Brain microvascular endothelial cell (primary cell): ENCODE measurements at regions not wholly inside any gene's neighbourhood (a gene's known extent, or its start where the extent isn't known, plus 50 kb on each side); places are given as distances from the start of the nearest gene placed in this dataset.

ENCODE experiments used
- DNase-seq: peaks from one replicate; pipeline ENCODE4 v3.0.0-alpha.2; 2020
- H3K27ac ChIP-seq: fragments of 250-450 bp; sonication (Bioruptor Pico); 2 replicates; pipeline ENCODE4 v1.5.1; 2020; ENCODE audit warnings: mild to moderate bottlenecking, moderate library complexity
- H3K27me3 ChIP-seq: fragments of 250-450 bp; sonication (Bioruptor Pico); replicated peaks from 2 replicates; pipeline ENCODE4 v1.5.1; 2020; ENCODE audit warnings: mild to moderate bottlenecking
- H3K36me3 ChIP-seq: fragments of 250-450 bp; sonication (Bioruptor Pico); replicated peaks from 2 replicates; pipeline ENCODE4 v1.5.1; 2020; ENCODE audit warnings: mild to moderate bottlenecking
- H3K4me3 ChIP-seq: 2 replicates; pipeline ENCODE4 v1.5.1; 2011; ENCODE audit warnings: low read depth, mild to moderate bottlenecking, control low read depth, low read length, moderate library complexity
- CTCF ChIP-seq: IDR thresholded peaks from 2 replicates; pipeline ENCODE4 v1.5.1; 2011; ENCODE audit warnings: low read depth, mild to moderate bottlenecking, moderate library complexity, low read length, control low read depth, inconsistent platforms; ENCODE audit errors: missing control alignments
- in situ Hi-C: cut with HindIII; loops from 2 replicates; pipeline ENCODE4 v1.10.0; 2017; ENCODE audit warnings: low sequenced_read_pairs, low pct_ligation_motif_present

DNA sequence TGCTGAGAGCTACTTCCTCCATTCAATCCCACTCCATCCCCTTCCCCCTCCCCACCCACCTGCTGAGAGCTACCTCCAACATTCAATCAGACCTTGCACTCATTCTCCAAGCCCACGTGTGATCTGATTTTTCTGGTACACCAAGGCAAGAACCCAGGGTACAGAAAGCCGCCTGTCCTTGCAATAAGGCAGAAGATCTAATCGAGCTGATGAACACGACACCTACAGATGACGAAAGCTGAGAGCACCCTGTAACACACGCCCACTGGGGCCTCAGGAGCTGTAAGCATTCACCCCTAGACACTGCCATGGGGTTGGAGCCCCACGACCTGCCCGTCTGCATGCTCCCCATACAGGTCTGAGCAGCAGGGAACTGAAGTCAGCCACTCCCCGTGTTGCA lies 58.3 kb downstream of the TRIML1 start:
- no peaks in the 10 kb centered on the region for H3K27me3 ChIP-seq
- H3K4me3 ChIP-seq = no peak overlapping the region
- no peak overlapping the region for H3K27ac ChIP-seq
- TF ChIP-seq CTCF = no peak
- in situ Hi-C loops = no loop called here
- no peaks in the 10 kb centered on the region for H3K36me3 ChIP-seq
- DNase-seq = no peak

DNA sequence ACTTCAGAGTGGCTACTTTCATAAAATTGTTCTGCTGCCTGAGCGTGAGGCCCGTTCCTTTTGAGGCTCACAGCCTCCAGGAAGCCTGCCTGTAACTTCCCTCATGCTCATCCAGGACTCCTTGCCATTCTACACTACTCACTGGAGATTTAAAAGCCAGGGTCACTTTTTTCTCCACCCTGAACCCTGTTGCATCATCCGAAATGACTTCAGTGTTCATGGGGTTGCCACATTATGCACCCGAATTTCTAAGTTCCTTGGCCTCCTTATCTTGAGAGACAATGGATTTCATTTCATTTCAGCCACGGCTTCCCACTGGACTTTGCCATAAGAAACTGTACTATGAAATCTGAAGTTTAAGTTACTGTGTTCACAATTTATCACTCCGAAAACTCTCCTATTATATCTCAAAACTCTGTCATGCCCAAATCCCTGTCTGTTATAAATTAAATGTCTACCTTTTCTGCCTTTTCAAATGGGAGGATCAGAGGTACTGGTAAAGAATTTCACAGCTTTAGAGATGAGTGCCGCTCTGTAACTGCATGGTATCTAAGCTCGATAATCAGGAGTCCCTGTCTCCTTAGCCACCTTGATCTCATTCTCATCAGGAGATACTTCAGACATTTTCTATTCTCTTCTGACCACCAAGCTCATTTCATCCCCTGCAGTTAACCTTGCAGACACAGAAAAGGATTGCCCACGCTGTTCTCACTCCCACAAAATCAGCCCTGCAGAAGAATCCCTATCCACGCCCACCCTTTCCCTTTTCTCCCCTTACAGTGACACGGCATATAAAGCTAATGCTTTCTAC lies 59.9 kb downstream of the TRIML1 start:
- Histone ChIP-seq H3K27me3 (no peaks in the 10 kb centered on the region), H3K27ac (no peak overlapping the region), H3K4me3 (no peak overlapping the region), H3K36me3 (no peaks in the 10 kb centered on the region)
- DNase-seq = no peak
- in situ Hi-C loops = no loop called here
- no peak for TF ChIP-seq CTCF

- Histone ChIP-seq H3K36me3 (no peaks in the 10 kb centered on the region), H3K4me3 (no peak overlapping the region), H3K27me3 (no peaks in the 10 kb centered on the region), H3K27ac (no peak overlapping the region)
- no peak for TF ChIP-seq CTCF
- peak; percentile 3 for DNase-seq
- in situ Hi-C loops = no loop called here
Observed at GRCh38 chr4:188201851-188202250, 62.6 kb downstream of the TRIML1 start.

GRCh38 chr4:188206783-188207182 lies 67.5 kb downstream of the TRIML1 start:
- in situ Hi-C loops = no loop called here
- Histone ChIP-seq H3K27me3 (no peaks in the 10 kb centered on the region), H3K4me3 (no peak overlapping the region), H3K27ac (no peak overlapping the region), H3K36me3 (no peaks in the 10 kb centered on the region)
- TF ChIP-seq CTCF = no peak
- no peak for DNase-seq

DNA sequence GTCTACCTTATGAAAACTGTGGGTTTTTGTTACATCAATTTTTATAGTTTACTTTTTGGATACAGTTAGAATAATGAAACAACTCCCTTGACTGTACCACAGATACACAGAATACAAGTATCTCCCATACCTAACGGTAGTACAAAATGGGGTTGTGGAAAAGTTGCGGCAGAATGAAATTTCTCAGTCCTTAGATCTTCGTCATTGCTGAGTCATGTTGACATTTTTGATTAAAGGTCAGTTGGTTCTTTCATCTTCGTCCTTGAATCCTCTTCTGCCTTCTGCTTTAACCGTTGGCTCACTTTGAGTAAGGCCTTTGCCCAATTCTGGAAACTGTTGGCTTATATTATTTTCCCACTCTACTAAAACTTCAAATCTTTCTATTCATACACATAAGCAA lies 75.6 kb downstream of the TRIML1 start:
- Histone ChIP-seq H3K36me3 (no peaks in the 10 kb centered on the region), H3K4me3 (no peak overlapping the region), H3K27me3 (no peaks in the 10 kb centered on the region), H3K27ac (no peak overlapping the region)
- no peak for TF ChIP-seq CTCF
- DNase-seq = no peak
- in situ Hi-C loops = no loop called here

DNA sequence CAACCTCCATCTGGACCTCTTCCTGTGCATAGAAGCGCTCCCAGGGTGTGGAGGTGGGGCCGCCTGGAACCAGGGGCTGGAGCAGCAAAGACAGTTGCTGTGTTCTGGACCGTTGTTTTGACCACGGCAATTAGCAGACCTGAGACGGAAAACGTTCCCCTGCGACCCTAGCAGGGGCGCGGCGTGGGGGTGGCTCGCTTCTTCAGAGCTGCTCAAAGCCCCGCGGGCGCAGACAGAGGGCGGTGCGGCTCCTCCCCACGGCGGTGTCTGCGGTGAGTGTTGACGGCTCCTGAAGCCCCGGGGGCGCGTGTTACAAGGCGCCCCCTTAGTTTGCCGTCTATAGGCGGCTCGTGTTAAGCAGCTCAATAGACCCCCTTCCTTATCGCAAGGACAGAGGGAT lies 79.2 kb downstream of the TRIML1 start:
- no peak for DNase-seq
- no peak overlapping the region for H3K27ac ChIP-seq
- peak overlapping the region; percentile 17 for H3K4me3 ChIP-seq
- TF ChIP-seq CTCF = no peak
- no peaks in the 10 kb centered on the region for H3K36me3 ChIP-seq
- H3K27me3 ChIP-seq = no peaks in the 10 kb centered on the region
- in situ Hi-C loops = no loop called here
